Adrenal gland (tissue), 5 donors: ENCODE measurements at regions not wholly inside any gene's neighbourhood (a gene's known extent, or its start where the extent isn't known, plus 50 kb on each side); places are given as distances from the start of the nearest gene placed in this dataset.

Experiments used
- POLR2A ChIP-seq, 2 donors: fragments of 450-650 bp; IDR thresholded peaks; one replicate each; pipeline ENCODE4 v1.6.1; 2017; ENCODE audit warnings: antibody characterized with exemption in 2 of 2, mild to moderate bottlenecking in 2 of 2, moderate library complexity in 1 of 2
- TF ChIP-seq, protein P1 (sequence below), 6 experiments: fragments of 450-650 bp in 4 of 6; fragments of 200-600 bp in 2 of 6; sonication (generic) in 1 of 6; IDR thresholded peaks; 1 replicate in 5 of 6; 2 replicates in 1 of 6; pipeline versions ENCODE4 v1.5.1 to v1.8.0; 2016 to 2021; ENCODE audit warnings: antibody characterized with exemption in 6 of 6, mild to moderate bottlenecking in 2 of 6, moderate library complexity in 1 of 6
- donor health status: DM: no; HTN: no; CAD: no.

DNA sequence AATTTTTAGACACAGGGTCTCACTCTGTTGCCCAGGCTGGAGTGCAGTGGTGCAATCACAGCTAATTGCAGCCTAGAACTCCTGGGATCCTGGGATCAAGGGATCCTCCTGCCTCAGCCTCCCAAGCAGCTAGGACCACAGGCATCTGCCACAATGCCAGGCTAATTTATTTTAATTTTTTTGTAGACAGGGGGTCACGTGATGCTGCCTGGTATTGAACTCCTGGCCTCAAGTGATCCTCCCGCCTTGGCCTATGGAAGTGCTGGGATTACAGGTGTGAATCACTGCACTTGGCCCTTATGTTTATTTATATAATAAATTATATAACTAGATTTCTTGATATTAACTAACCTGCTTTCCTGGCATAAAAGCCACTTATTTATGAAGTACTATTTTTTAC is 1081.7 kb upstream of the FANCL start:
- TF ChIP-seq, protein P1, sequence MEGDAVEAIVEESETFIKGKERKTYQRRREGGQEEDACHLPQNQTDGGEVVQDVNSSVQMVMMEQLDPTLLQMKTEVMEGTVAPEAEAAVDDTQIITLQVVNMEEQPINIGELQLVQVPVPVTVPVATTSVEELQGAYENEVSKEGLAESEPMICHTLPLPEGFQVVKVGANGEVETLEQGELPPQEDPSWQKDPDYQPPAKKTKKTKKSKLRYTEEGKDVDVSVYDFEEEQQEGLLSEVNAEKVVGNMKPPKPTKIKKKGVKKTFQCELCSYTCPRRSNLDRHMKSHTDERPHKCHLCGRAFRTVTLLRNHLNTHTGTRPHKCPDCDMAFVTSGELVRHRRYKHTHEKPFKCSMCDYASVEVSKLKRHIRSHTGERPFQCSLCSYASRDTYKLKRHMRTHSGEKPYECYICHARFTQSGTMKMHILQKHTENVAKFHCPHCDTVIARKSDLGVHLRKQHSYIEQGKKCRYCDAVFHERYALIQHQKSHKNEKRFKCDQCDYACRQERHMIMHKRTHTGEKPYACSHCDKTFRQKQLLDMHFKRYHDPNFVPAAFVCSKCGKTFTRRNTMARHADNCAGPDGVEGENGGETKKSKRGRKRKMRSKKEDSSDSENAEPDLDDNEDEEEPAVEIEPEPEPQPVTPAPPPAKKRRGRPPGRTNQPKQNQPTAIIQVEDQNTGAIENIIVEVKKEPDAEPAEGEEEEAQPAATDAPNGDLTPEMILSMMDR (IDR thresholded peaks at IDR 0.05) = no peak
- TF ChIP-seq POLR2A (IDR thresholded peaks at IDR 0.05) = no peak
